ENCODE measurements at regions not wholly inside any gene's neighbourhood (a gene's known extent, or its start where the extent isn't known, plus 50 kb on each side); places are given as distances from the start of the nearest gene placed in this dataset.

DNA sequence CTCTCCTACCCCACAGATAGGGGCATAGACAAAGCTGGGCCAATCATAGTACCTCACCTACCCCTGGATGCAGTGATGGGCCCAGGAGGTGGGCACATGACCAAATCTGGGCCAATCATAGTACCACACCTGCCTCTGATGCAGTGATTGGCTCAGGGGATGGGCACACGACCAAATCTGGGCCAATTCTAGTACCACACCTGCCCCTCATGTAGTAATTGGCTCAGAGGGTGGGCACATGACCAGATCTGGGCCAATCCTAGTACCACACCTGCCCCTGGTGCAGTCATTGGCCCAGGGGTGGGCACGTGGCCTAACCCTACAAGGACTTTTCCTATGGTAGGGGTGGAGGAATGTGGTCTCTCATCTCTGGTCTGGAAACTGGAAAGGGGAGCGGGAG, 56.9 kb upstream of the MEF2A start:
- DNase-seq (ENCODE audit: low read depth): no peak

DNA sequence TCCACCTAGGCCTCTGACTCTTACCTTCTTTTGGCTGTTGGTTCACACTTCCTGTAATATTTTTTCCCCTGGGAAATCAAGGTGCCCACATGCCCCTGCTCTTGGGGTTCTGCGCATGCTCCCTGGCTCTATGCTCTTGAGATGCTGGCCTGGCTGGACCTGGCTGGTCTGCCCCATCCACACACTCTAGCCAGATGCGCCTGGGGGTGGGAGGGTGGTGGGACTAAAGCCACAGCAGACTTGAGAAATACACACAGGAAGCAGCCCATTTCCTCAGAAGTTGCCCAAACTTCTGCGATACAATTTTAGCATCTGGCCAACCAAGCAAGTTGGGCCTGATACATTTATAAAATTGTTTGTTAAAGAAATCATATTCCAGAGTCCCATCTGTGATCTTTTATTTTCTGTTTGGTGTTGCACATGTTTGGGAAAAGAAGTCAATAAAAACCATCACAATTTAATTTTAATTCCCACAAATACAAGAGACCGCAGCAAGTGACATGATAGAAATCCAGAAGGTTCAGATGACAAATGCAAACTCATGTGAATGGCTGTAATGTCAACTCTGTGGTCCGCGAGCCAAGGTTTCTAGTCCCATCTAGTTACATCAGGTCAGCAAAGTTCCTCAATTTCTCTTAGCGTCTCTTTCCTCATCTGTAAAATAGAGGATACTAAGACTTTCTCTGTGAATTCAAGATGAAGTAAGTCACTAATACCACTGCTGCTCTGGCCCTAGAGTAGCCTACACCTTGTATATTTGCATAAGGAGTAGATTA, 55.9 kb upstream of the MEF2A start:
- no peak for DNase-seq (ENCODE audit: low read depth)

DNA sequence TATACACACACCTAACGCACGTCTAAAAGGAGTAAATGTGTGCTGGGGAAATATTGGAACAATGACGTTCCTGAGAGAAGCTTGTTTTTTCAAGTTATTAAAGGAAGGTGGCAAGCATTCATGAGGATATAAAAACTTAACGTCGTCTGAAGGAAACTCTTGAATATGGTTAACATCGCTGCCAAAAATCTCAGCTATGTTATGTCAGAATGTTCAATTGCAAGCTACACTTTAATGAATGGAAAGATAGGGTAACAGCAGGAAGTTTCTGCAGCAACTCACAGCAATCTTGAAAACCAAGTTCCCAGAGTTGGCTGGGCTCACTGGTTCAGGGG, 54.3 kb upstream of the MEF2A start:
- peak; percentile 37 for DNase-seq (ENCODE audit: low read depth)

DNA sequence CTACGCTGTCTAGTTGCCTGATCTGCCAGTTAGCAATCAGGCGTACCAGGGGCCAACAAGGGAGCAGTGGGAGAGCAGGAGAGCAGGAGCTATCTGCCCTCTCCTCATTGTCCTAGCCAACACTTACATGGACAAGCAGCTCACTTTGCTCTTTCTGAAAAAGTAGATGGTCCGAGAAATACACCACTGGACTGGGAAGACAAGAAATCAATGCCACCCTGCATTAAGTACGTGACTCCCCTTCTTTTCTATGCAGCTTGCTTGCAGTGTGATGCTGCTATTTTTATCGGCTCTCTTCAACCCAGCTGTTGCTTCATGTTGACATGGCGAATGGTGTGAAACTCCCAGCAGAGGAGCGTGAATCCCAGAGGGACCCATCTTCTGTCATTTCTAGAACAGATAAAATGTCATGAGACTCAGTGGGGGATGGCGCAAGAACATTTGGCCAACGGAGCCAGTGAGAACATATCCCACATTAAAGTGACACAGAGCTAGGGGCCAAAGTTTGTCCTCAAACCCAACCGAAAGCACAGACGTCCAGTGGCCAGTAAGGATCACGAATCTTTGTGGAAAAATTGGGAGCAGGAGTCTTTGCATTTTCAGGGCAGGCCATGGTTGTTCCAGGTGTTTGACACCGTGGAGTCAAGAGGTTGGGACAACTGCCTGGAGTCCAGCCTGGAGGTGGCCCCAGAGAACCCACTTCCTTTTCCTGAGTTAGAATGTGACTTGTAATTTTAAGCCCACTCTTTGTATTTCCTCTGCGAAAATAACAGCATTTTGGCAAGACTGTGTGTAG, 53.7 kb upstream of the MEF2A start:
- no peak for DNase-seq (ENCODE audit: low read depth)

DNA sequence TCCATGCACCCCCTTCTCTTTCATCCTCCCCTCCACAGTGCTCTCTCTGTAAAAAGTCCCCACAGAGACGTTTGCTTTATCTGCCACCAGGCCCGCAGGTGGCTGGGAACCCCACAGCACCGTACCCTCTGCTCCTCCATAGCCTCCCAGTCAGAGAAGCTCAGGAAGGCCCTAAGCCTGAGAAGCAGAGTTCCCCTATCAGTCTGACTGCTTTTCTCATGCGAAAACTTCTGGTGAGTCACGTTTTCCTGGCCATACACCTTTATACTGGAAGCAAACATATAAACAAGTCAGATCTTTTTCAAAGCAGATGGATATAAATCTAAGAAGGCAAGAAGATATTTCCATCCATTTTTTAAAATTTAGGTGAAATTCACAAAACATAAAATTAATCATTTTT, 51.5 kb upstream of the MEF2A start:
- no peak for DNase-seq (ENCODE audit: low read depth)
